GM20000 (cell line): ENCODE measurements at regions not wholly inside any gene's neighbourhood (a gene's known extent, or its start where the extent isn't known, plus 50 kb on each side); places are given as distances from the start of the nearest gene placed in this dataset.
A peak's percentile ranks its signal among the peaks of the same experiment; 100 is the strongest.

Source experiments
- DNase-seq: peaks from one replicate; pipeline ENCODE4 v3.0.0; 2012; ENCODE audit warnings: low spot score
- TF ChIP-seq, protein P1 (sequence below): IDR thresholded peaks from 2 replicates; pipeline ENCODE4 v1.5.1; 2012; ENCODE audit warnings: mild to moderate bottlenecking, control low read depth; ENCODE audit errors: extremely low read depth, missing control alignments

DNA sequence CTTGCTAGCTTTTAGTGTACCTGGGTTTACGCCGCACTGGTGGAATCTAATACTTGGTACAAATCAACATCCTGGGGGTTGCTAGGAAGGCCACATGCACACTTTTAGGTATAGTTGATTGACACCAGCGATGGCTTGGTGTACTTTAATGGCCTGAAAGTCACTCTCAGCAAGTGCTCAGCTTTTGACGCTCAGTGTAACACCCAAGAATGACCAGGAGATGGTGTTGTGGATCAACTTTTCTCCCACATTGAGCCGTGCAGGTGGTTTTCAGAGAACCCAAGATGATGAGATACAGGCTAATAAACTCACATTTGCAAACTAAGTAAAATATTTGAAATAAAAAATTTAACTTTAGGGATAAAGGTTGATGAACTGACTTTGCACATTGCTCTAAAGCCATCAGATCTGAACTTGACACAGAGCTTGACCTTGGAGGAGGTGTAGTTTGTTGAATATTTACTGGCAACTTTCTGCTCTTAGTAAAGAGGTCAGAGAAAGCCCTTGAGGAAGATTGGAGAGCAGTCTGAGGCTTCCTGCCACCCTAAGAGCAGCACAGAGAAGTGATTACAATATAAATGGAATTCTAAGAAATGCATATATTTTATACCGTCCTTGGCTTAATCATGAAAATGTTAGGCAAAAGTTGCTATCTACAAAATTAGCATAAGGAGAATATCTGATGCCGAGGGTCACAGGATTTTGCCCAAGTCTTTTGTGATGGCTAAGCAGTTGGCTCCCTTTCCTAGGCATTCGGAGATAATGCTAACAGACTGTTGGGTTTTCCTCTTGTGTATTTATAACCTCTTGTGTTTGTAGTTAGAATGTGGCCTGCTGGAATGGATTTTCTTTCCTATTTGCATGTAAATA lies 143.4 kb upstream of the RASGRP1 start:
- DNase-seq, result peak; percentile 45

DNA sequence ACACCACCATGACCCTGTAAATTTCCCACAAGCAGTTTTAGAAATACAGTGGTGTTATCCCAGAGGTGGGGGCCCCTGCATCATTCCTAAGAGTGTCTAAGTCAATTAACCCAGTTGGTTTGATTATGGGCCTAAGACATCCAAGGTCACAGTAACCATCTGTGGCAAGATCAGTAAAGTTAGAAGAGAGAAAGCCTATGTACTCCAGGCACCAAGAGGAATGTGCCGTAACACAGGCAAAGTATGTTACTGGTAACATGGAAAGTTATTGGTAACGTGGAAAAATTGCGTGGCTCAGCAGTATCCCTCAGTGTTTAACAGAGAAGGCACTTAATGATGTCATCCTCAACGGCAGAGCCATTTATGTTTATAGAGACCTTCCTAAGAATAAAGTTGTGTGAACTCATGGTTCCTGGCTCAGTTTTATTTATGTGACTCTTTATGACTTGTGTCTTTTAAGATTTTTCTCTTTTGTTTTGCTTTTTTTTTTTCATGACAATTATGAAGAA lies 144.1 kb upstream of the RASGRP1 start:
- TF ChIP-seq, protein P1, sequence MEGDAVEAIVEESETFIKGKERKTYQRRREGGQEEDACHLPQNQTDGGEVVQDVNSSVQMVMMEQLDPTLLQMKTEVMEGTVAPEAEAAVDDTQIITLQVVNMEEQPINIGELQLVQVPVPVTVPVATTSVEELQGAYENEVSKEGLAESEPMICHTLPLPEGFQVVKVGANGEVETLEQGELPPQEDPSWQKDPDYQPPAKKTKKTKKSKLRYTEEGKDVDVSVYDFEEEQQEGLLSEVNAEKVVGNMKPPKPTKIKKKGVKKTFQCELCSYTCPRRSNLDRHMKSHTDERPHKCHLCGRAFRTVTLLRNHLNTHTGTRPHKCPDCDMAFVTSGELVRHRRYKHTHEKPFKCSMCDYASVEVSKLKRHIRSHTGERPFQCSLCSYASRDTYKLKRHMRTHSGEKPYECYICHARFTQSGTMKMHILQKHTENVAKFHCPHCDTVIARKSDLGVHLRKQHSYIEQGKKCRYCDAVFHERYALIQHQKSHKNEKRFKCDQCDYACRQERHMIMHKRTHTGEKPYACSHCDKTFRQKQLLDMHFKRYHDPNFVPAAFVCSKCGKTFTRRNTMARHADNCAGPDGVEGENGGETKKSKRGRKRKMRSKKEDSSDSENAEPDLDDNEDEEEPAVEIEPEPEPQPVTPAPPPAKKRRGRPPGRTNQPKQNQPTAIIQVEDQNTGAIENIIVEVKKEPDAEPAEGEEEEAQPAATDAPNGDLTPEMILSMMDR, result no peak

More for the DNA sequence above, 143.4 kb upstream of the RASGRP1 start:
- TF ChIP-seq, protein P1, result peak; percentile 55

DNA sequence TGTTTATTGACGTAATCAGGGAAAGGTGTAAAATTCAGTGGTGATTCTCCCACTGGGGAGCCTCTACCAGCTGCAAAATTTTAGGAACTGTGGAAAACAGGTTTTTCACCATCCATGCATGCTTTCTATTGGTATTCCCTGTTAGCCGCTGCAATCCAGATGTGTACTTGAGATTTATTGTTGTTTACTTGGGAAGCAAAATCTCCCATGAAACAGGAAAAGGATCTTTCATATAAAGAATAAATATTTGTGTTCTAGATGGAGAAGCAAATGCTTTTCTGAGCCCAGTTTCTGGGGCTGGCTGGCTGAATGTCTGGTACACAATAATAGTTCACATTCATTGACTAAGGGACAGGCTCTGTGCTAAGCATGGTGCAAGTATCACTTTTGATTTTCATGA lies 144.6 kb upstream of the RASGRP1 start:
- DNase-seq, result no peak
- TF ChIP-seq, protein P1, result no peak

More for the DNA sequence above, 144.1 kb upstream of the RASGRP1 start:
- no peak for DNase-seq

DNA sequence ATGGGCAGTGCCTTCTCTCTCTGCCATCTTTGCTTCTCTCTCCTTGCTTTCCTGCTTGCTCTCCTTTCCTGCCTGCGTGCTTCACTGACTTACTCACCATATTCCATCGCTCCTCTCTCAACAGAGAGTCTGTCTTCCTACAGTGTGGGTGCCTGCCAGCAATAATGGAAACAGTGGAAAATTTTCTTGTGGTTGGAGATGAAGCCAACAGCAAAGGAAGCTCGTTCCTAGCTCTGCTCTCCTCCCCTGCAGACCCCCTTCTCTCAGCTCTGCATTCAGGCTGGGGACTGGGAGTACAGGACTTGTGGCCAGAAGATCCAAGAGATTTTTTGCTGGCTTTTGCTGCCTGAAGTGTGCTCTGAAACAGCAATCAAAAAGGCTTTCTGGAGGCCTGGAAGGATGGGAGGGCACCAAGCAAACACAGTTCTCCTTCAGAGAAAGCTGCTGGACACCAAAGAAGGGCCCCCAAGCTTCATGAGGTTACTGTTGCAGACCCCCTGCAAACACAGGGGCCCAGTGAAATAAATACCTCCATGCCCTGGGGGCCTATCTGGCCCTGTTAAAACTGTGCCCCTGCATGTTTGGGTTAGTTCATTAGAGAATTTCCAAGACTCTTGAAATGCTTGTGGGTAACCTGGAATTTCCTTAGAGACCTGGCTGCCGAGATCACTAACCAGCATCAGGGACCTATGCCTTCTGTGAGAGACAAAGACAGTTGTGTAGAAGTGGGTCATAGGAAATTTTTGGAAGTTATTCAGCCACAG lies 149.9 kb upstream of the RASGRP1 start:
- no peak for DNase-seq
- TF ChIP-seq, protein P1, result no peak

DNA sequence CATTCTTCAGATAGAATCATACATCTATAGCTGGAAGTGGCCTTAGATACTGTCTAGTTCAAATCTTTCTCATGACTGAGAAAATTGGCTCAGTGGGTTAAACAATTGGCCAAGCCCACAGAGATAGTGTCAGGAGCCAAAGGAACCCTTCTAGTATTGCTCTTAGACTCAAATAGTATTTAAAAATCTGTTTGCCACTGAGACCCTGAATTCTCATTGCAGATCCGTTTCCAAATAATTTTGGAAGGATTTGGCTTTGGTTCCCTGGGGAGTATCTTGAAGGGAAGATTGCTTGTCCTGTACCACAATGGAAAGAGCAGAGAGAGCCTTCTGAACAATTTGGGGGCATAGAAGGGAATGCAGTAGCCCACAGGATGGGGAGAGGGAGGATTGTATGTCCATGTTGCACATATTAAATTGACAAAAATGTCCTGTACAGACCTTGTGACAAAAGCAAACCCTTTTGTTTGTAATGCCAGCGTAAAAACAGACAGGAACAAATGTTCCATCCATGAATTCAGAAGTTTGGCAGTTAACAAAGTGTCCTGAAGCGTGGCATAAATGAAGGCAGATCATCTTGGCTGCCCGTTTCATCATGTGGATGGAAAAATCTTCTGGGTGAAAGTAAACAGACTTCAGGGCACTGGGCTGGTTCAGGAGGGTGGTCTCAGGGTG lies 156.4 kb upstream of the RASGRP1 start:
- DNase-seq, result no peak
- TF ChIP-seq, protein P1, result no peak

DNA sequence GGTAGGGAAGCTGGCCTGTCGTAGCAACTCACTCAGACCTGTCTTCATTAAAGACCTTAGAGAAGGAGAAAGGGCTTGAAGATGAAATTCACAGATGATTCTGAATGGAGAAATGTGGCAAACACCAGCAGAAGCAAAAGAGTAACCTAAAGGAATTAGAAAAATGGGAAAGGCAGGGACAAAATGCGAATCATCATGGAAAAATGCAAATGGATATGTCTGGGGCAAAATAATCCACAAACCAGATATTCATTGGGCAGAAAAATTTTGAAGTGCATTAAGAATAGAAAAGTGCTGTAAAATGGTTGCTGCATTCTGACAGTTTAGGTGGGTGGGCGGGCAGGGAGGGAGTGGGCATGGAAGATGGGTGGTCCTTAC lies 156.9 kb upstream of the RASGRP1 start:
- DNase-seq, result no peak
- TF ChIP-seq, protein P1, result no peak
